A549 (cell line): ENCODE measurements at regions not wholly inside any gene's neighbourhood (a gene's known extent, or its start where the extent isn't known, plus 50 kb on each side); places are given as distances from the start of the nearest gene placed in this dataset.

ENCODE experiments used
- ATAC-seq, 2 experiments: fragments of 200-7000 bp in 1 of 2; fragments of >200 bp in 1 of 2; cut with Nextera tagmentation in 1 of 2; cut with Tn5 transposase in 1 of 2; 3 replicates each; pipeline versions ENCODE4 v1.8.0 to v1.9.1; 2018 to 2020; ENCODE audit warnings: mild to moderate bottlenecking in 1 of 2, moderate library complexity in 1 of 2
- CTCF ChIA-PET: fragments of 300-600 bp; sonication (Branson Sonifier 250); formaldehyde crosslinking; extraction: SDS; loops from one replicate; lab custom pipeline; 2021; ENCODE audit warnings: antibody characterized with exemption, inconsistent platforms; lab: Yijun Ruan, JAX
- POLR2A ChIA-PET: fragments of 350-600 bp; formaldehyde crosslinking; extraction: SDS; loops from one replicate; lab custom pipeline; 2021; ENCODE audit warnings: antibody characterized with exemption, inconsistent platforms; lab: Yijun Ruan, JAX
- DNase-seq, 2 experiments: peaks; one replicate each; pipeline versions ENCODE4 v3.0.0 to v3.0.0-alpha.2; 2011 to 2016; ENCODE audit warnings: low read depth in 1 of 2, low spot score in 1 of 2
- FAIRE-seq: peaks from 2 replicates; lab custom pipeline; 2011; peaks lifted over from hg19 to GRCh38; lab: Jason Lieb, UNC
- H3K27ac ChIP-seq, 2 experiments: fragments of >200 bp; sonication (Bioruptor Twin); formaldehyde crosslinking; 3 replicates each; pipeline ENCODE4 v1.5.1; 2016 to 2017
- H3K4me1 ChIP-seq: fragments of >200 bp; sonication (Bioruptor Twin); formaldehyde crosslinking; 3 replicates; pipeline ENCODE4 v1.6.1; 2016
- H3K4me2 ChIP-seq: fragments of >200 bp; sonication (Bioruptor Twin); formaldehyde crosslinking; 3 replicates; pipeline ENCODE4 v1.6.1; 2016
- H3K4me3 ChIP-seq: fragments of >200 bp; sonication (Bioruptor Twin); formaldehyde crosslinking; 3 replicates; pipeline ENCODE4 v1.5.1; 2016
- H3K9me3 ChIP-seq: fragments of >200 bp; sonication (Bioruptor Twin); formaldehyde crosslinking; 3 replicates; pipeline ENCODE4 v1.6.1; 2016
- CBX2 ChIP-seq: fragments of 200-600 bp; sonication (generic); IDR thresholded peaks from 2 replicates; pipeline ENCODE4 v1.6.1; 2016; ENCODE audit warnings: low read depth, mild to moderate bottlenecking, borderline replicate concordance
- CBX8 ChIP-seq: fragments of 200-600 bp; sonication (generic); IDR thresholded peaks from 2 replicates; pipeline ENCODE4 v1.6.1; 2016
- E2F6 ChIP-seq: IDR thresholded peaks from 2 replicates; pipeline ENCODE4 v1.6.1; 2012; ENCODE audit warnings: low read depth, borderline replicate concordance
- EHF ChIP-seq: fragments of 250-450 bp; sonication (Bioruptor Pico); IDR thresholded peaks from 2 replicates; pipeline ENCODE4 v1.5.0; 2020; ENCODE audit warnings: mild to moderate bottlenecking
- EHMT2 ChIP-seq: fragments of 200-600 bp; sonication (generic); IDR thresholded peaks from 2 replicates; pipeline ENCODE4 v1.6.1; 2016; ENCODE audit warnings: antibody characterized with exemption, low read depth, mild to moderate bottlenecking, moderate library complexity
- ELK1 ChIP-seq: fragments of 150-350 bp; IDR thresholded peaks from 2 replicates; pipeline ENCODE4 v1.6.1; 2014; ENCODE audit warnings: low read depth, mild to moderate bottlenecking, low read length
- EP300 ChIP-seq, 2 experiments: fragments of >200 bp; sonication (Bioruptor Twin); formaldehyde crosslinking; IDR thresholded peaks; 2 replicates in 1 of 2; 3 replicates in 1 of 2; pipeline ENCODE4 v1.6.1; 2016 to 2017
- ESRRA ChIP-seq: fragments of 150-350 bp; IDR thresholded peaks from 2 replicates; pipeline ENCODE4 v1.6.1; 2014; ENCODE audit warnings: mild to moderate bottlenecking, low read length, borderline replicate concordance
- FOSB ChIP-seq: fragments of 250-450 bp; sonication (Bioruptor Pico); IDR thresholded peaks from 2 replicates; pipeline ENCODE4 v1.5.0; 2020; ENCODE audit warnings: mild to moderate bottlenecking, moderate library complexity
- FOXS1 ChIP-seq: fragments of 250-450 bp; sonication (Bioruptor Pico); IDR thresholded peaks from 2 replicates; pipeline ENCODE4 v1.5.0; 2020; ENCODE audit warnings: mild to moderate bottlenecking, moderate library complexity
- GATA3 ChIP-seq: IDR thresholded peaks from 2 replicates; pipeline ENCODE4 v1.6.1; 2012; ENCODE audit warnings: borderline replicate concordance
- HDAC2 ChIP-seq: fragments of 200-600 bp; sonication (generic); IDR thresholded peaks from 2 replicates; pipeline ENCODE4 v1.6.1; 2016
- HEYL ChIP-seq: fragments of 250-450 bp; sonication (Bioruptor Pico); IDR thresholded peaks from 2 replicates; pipeline ENCODE4 v1.8.0; 2021; ENCODE audit warnings: mild to moderate bottlenecking, moderate library complexity
- HOXA7 ChIP-seq: fragments of 250-450 bp; sonication (Bioruptor Pico); IDR thresholded peaks from 2 replicates; pipeline ENCODE4 v1.5.0; 2020; ENCODE audit warnings: mild to moderate bottlenecking, moderate library complexity
- HOXB13 ChIP-seq: fragments of 250-450 bp; sonication (Bioruptor Pico); IDR thresholded peaks from 2 replicates; pipeline ENCODE4 v1.5.0; 2020; ENCODE audit warnings: low read depth, mild to moderate bottlenecking, moderate library complexity
- HOXB5 ChIP-seq: fragments of 250-450 bp; sonication (Bioruptor Pico); IDR thresholded peaks from 2 replicates; pipeline ENCODE4 v1.5.0; 2020; ENCODE audit warnings: mild to moderate bottlenecking, moderate library complexity
- JUN ChIP-seq, 2 experiments: fragments of >200 bp; sonication (Bioruptor Twin); formaldehyde crosslinking; IDR thresholded peaks; 2 replicates in 1 of 2; 3 replicates in 1 of 2; pipeline ENCODE4 v1.6.1; 2016 to 2017
- KDM5A ChIP-seq: fragments of 200-600 bp; sonication (generic); IDR thresholded peaks from 2 replicates; pipeline ENCODE4 v1.6.1; 2016; ENCODE audit warnings: antibody characterized with exemption, mild to moderate bottlenecking
- NFE2L2 ChIP-seq: fragments of 150-350 bp; conservative IDR thresholded peaks from 2 replicates; pipeline ENCODE4 v1.6.1; 2014; ENCODE audit warnings: low read length
- NR3C1 ChIP-seq: fragments of >200 bp; sonication (Bioruptor Twin); formaldehyde crosslinking; IDR thresholded peaks from 3 replicates; pipeline ENCODE4 v1.6.1; 2017
- RAD21 ChIP-seq, 2 experiments: fragments of >200 bp in 1 of 2; sonication (Bioruptor Twin) in 1 of 2; formaldehyde crosslinking in 1 of 2; IDR thresholded peaks in 1 of 2; conservative IDR thresholded peaks in 1 of 2; 2 replicates in 1 of 2; 3 replicates in 1 of 2; pipeline ENCODE4 v1.6.1; 2012 to 2018; ENCODE audit warnings: inconsistent platforms in 1 of 2
- REST ChIP-seq: fragments of 200-600 bp; sonication (generic); IDR thresholded peaks from 2 replicates; pipeline ENCODE4 v1.6.1; 2016; ENCODE audit warnings: antibody characterized with exemption, mild to moderate bottlenecking, moderate library complexity
- RNF2 ChIP-seq: fragments of 200-600 bp; sonication (generic); IDR thresholded peaks from 2 replicates; pipeline ENCODE4 v1.6.1; 2016; ENCODE audit warnings: low read depth, mild to moderate bottlenecking, antibody characterized with exemption, moderate library complexity, borderline replicate concordance
- SMC3 ChIP-seq: fragments of >200 bp; sonication (Bioruptor Twin); formaldehyde crosslinking; IDR thresholded peaks from 3 replicates; pipeline ENCODE4 v1.6.1; 2018; ENCODE audit warnings: inconsistent platforms
- SREBF2 ChIP-seq: fragments of 450-650 bp; IDR thresholded peaks from 2 replicates; pipeline ENCODE4 v1.6.1; 2014; ENCODE audit warnings: mild to moderate bottlenecking, moderate library complexity
- TFCP2L1 ChIP-seq: fragments of 250-450 bp; sonication (Bioruptor Pico); IDR thresholded peaks from 2 replicates; pipeline ENCODE4 v1.5.0; 2021; ENCODE audit warnings: mild to moderate bottlenecking
- ZSCAN20 ChIP-seq: fragments of 250-450 bp; sonication (Bioruptor Pico); IDR thresholded peaks from 2 replicates; pipeline ENCODE4 v1.8.0; 2022; ENCODE audit warnings: mild to moderate bottlenecking, moderate library complexity
- WGBS: methylation state at CpG from one replicate; pipeline ENCODE4 v1.1.6; 2017; ENCODE audit errors: missing lambda C conversion rate; 5-methylcytosine and 5-hydroxymethylcytosine counted together
- TF ChIP-seq, protein P1 (sequence below): fragments of 450-650 bp; IDR thresholded peaks from 2 replicates; pipeline ENCODE4 v1.6.1; 2014; ENCODE audit warnings: antibody characterized with exemption
- TF ChIP-seq, protein P2 (sequence below): fragments of >200 bp; sonication (Bioruptor Twin); formaldehyde crosslinking; IDR thresholded peaks from 3 replicates; pipeline ENCODE4 v1.6.1; 2016
- TF ChIP-seq, protein P3 (sequence below): fragments of >200 bp; sonication (Bioruptor Twin); formaldehyde crosslinking; IDR thresholded peaks from 2 replicates; pipeline ENCODE4 v1.6.1; 2016

DNA sequence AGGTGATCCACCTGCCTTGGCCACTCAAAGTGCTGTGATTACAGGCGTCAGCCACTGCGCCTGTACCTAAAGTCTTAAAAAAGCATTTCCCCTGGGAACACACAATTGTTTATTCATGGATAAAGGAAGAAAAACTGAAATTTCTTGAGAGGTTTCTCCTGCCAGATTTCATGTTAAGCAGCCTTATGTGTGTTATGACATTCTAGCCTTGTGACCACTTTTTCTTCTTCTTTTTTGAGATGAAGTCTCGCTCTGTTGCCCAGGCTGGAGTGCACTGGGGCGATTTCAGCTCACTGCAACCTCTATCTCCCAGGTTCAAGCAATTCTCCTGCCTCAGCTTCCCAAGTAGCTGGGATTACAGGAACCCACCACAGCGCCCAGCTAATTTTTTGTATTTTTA lies 57.8 kb upstream of the PLAC8 start:
- 79% methylated on average over 5 of the region's 5 CpGs for WGBS
- ChIA-PET POLR2A (no interaction called here), CTCF (no interaction called here)
- Histone ChIP-seq H3K4me1 (no peaks in the 10 kb centered on the region), H3K4me3 (no peak overlapping the region), H3K27ac (no peak overlapping the region), H3K9me3 (no peaks in the 10 kb centered on the region; the same call in 2 of the 3 replicates), H3K4me2 (no peak overlapping the region)
- FAIRE-seq (no peak), ATAC-seq (no peak), DNase-seq (no peak)
- no peak for TF ChIP-seq ELK1
- TF ChIP-seq KDM5A, result no peak
- TF ChIP-seq HEYL, result no peak
- no peak for TF ChIP-seq RAD21 (conservative IDR thresholded peaks at IDR 0.05 in 1 of 2, IDR thresholded peaks at IDR 0.05 in 1 of 2)
- no peak for TF ChIP-seq REST
- no peak for TF ChIP-seq FOXS1
- TF ChIP-seq NFE2L2, result no peak
- no peak for TF ChIP-seq E2F6
- no peak for TF ChIP-seq GATA3
- TF ChIP-seq CBX8, result no peak
- no peak for TF ChIP-seq EHF (CRISPR knock-in tag)
- no peak for TF ChIP-seq HOXB13 (CRISPR knock-in tag)
- TF ChIP-seq CBX2, result no peak
- TF ChIP-seq EHMT2, result no peak
- TF ChIP-seq ESRRA, result no peak
- TF ChIP-seq, protein P1, sequence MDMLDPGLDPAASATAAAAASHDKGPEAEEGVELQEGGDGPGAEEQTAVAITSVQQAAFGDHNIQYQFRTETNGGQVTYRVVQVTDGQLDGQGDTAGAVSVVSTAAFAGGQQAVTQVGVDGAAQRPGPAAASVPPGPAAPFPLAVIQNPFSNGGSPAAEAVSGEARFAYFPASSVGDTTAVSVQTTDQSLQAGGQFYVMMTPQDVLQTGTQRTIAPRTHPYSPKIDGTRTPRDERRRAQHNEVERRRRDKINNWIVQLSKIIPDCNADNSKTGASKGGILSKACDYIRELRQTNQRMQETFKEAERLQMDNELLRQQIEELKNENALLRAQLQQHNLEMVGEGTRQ, result no peak
- TF ChIP-seq TFCP2L1, result no peak
- TF ChIP-seq EP300 (IDR thresholded peaks at IDR 0.05), result no peak
- TF ChIP-seq HOXB5 (CRISPR knock-in tag), result no peak
- no peak for TF ChIP-seq JUN (IDR thresholded peaks at IDR 0.05)

DNA sequence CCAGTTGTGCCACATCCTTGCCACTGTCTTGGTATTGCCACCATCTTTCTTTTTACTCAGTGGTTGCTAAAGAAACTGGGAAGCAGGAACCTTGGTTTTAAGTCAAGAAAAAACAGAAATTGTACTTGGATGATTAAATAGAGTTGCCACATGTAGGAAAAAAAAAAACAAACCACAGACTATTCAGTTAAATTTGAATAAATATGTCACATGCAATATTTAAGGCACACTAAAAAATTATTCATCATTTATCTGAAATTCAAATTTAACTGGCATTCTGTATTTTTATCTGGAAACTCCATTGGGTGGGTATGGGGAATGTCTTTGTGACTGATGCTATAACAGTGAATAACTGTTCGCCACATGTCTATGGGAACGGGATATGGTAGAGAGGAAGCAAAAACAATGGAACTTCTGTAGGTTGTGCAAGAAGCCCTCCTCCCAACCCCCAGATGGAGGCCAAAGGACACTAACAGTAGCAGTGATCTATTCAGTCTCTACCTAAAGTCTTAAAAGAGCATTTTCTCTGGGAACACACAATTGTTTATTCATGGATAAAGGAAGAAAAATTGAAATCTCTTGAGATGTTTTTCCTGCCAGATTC lies 57.0 kb upstream of the PLAC8 start:
- DNase-seq (no peak), ATAC-seq (no peak), FAIRE-seq (no peak)
- CTCF ChIA-PET, result no interaction called here
- POLR2A ChIA-PET, result no interaction called here
- no peak overlapping the region for H3K4me2 ChIP-seq
- peak overlapping the region in 1 of 2 experiments; percentile 73; a peak in 3 of 6 replicates for H3K27ac ChIP-seq
- H3K4me1 ChIP-seq, result no peaks in the 10 kb centered on the region
- no peak for TF ChIP-seq HOXB13 (CRISPR knock-in tag)
- no peak for TF ChIP-seq NR3C1
- no peak for TF ChIP-seq SMC3
- no peak for TF ChIP-seq FOSB (CRISPR knock-in tag)
- no peak for TF ChIP-seq CBX8
- TF ChIP-seq, protein P2, sequence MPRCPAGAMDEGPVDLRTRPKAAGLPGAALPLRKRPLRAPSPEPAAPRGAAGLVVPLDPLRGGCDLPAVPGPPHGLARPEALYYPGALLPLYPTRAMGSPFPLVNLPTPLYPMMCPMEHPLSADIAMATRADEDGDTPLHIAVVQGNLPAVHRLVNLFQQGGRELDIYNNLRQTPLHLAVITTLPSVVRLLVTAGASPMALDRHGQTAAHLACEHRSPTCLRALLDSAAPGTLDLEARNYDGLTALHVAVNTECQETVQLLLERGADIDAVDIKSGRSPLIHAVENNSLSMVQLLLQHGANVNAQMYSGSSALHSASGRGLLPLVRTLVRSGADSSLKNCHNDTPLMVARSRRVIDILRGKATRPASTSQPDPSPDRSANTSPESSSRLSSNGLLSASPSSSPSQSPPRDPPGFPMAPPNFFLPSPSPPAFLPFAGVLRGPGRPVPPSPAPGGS, result no peak
- TF ChIP-seq HOXA7 (CRISPR knock-in tag), result no peak
- TF ChIP-seq RNF2, result no peak
- no peak for TF ChIP-seq FOXS1
- TF ChIP-seq SREBF2, result no peak
- no peak for TF ChIP-seq HDAC2
- TF ChIP-seq CBX2, result no peak
- TF ChIP-seq, protein P3, sequence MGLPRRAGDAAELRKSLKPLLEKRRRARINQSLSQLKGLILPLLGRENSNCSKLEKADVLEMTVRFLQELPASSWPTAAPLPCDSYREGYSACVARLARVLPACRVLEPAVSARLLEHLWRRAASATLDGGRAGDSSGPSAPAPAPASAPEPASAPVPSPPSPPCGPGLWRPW, result no peak
- TF ChIP-seq ZSCAN20, result no peak
- no peaks in the 10 kb centered on the region; the same call in 2 of the 3 replicates for H3K9me3 ChIP-seq
- H3K4me3 ChIP-seq, result no peak overlapping the region
- 90% methylated on average over 2 of the region's 2 CpGs for WGBS
